ENCODE measurements at regions not wholly inside any gene's neighbourhood (a gene's known extent, or its start where the extent isn't known, plus 50 kb on each side); places are given as distances from the start of the nearest gene placed in this dataset.

- TF ChIP-seq ZNF530 (tag by site-specific recombination; IDR thresholded peaks at IDR 0.05; ENCODE audit: low read depth) (no peak), ZNF138 (tag by site-specific recombination; IDR thresholded peaks at IDR 0.05; ENCODE audit: borderline replicate concordance) (no peak), ATF2 (tag by site-specific recombination; IDR thresholded peaks at IDR 0.05; ENCODE audit: low read depth) (no peak)
These were observed 192.0 kb upstream of the GALNT2 start for GRCh38 chr1:229875086-229875485.

Measured in HEK293 (cell line).